ENCODE measurements at regions not wholly inside any gene's neighbourhood (a gene's known extent, or its start where the extent isn't known, plus 50 kb on each side); places are given as distances from the start of the nearest gene placed in this dataset.

DNA sequence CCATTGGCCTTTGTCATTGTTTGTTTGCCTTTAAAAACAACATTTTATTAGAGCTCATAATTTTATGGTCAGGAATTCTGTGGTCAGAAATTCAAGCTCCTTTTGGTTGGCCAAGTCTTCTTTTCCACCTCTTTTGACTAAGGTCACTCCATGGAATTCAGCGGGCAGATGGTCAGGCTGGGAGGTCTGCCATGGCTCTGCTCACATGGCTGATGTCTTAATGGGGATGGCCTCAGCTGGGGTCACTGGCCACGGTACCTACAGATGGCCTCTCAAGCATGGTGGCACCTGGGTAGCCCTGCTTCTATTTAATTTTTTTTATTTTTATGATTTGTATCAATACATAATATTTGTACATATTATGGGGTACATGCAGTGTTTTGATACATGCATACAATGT, 360.8 kb upstream of the MCTP2 start:
- TF ChIP-seq, protein P1, sequence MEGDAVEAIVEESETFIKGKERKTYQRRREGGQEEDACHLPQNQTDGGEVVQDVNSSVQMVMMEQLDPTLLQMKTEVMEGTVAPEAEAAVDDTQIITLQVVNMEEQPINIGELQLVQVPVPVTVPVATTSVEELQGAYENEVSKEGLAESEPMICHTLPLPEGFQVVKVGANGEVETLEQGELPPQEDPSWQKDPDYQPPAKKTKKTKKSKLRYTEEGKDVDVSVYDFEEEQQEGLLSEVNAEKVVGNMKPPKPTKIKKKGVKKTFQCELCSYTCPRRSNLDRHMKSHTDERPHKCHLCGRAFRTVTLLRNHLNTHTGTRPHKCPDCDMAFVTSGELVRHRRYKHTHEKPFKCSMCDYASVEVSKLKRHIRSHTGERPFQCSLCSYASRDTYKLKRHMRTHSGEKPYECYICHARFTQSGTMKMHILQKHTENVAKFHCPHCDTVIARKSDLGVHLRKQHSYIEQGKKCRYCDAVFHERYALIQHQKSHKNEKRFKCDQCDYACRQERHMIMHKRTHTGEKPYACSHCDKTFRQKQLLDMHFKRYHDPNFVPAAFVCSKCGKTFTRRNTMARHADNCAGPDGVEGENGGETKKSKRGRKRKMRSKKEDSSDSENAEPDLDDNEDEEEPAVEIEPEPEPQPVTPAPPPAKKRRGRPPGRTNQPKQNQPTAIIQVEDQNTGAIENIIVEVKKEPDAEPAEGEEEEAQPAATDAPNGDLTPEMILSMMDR (IDR thresholded peaks at IDR 0.05; ENCODE audit: borderline replicate concordance, extremely low read depth, low read length, poor library complexity, severe bottlenecking): no peak
- no peak for TF ChIP-seq EZH2 (IDR thresholded peaks at IDR 0.05; ENCODE audit: borderline replicate concordance, low read depth, low read length, severe bottlenecking)
